ENCODE measurements at regions not wholly inside any gene's neighbourhood (a gene's known extent, or its start where the extent isn't known, plus 50 kb on each side); places are given as distances from the start of the nearest gene placed in this dataset.

GRCh38 chr6:17047889-17048288 is 54.0 kb upstream of the STMND1 start:
- no peak for DNase-seq

GRCh38 chr6:17045581-17046322 is 56.1 kb upstream of the STMND1 start:
- no peak for DNase-seq

- DNase-seq = no peak
Measured at GRCh38 chr6:17043148-17043522, 58.7 kb upstream of the STMND1 start.

GRCh38 chr6:17042422-17043147 is 59.3 kb upstream of the STMND1 start:
- no peak for DNase-seq

GRCh38 chr6:17039266-17039665 is 62.6 kb upstream of the STMND1 start:
- DNase-seq = no peak

- DNase-seq = no peak
Measured at GRCh38 chr6:17038316-17038715, 63.5 kb upstream of the STMND1 start.

GRCh38 chr6:17036065-17036393 is 65.8 kb upstream of the STMND1 start:
- no peak for DNase-seq

- no peak for DNase-seq
Measured at GRCh38 chr6:17035257-17036064, 66.4 kb upstream of the STMND1 start.

- no peak for DNase-seq
Measured at GRCh38 chr6:17033746-17034145, 68.1 kb upstream of the STMND1 start.

- peak; percentile 83 for DNase-seq
Measured at GRCh38 chr6:17032988-17033634, 68.7 kb upstream of the STMND1 start.

- no peak for DNase-seq
Measured at GRCh38 chr6:17032590-17032987, 69.3 kb upstream of the STMND1 start.

GRCh38 chr6:17031961-17032360 is 69.9 kb upstream of the STMND1 start:
- DNase-seq = no peak

- no peak for DNase-seq
Measured at GRCh38 chr6:17027441-17027840, 74.4 kb upstream of the STMND1 start.

- DNase-seq = no peak
Measured at GRCh38 chr6:17022604-17023003, 79.2 kb upstream of the STMND1 start.

- no peak for DNase-seq
Measured at GRCh38 chr6:17021539-17021889, 80.3 kb upstream of the STMND1 start.

- DNase-seq = no peak
Measured at GRCh38 chr6:17020889-17021538, 80.8 kb upstream of the STMND1 start.

- DNase-seq = no peak
Measured at GRCh38 chr6:17018425-17018824, 83.4 kb upstream of the STMND1 start.

GRCh38 chr6:17017416-17017815 is 84.4 kb upstream of the STMND1 start:
- no peak for DNase-seq

GRCh38 chr6:17015551-17016381 is 86.1 kb upstream of the STMND1 start:
- peak; percentile 77 for DNase-seq

- no peak for DNase-seq
Measured at GRCh38 chr6:17015144-17015543, 86.7 kb upstream of the STMND1 start.

GRCh38 chr6:17013701-17014100 is 88.1 kb upstream of the STMND1 start:
- DNase-seq = no peak

Data from right forelimb (tissue), 1 donor.